ENCODE measurements at regions not wholly inside any gene's neighbourhood (a gene's known extent, or its start where the extent isn't known, plus 50 kb on each side); places are given as distances from the start of the nearest gene placed in this dataset.

GRCh38 chr5:44511596-44511995 lies 122.4 kb upstream of the FGF10 start:
- TF ChIP-seq CTCF (IDR thresholded peaks at IDR 0.05; ENCODE audit: unreplicated experiment): no peak
- intact Hi-C loops (cut with micrococcal nuclease; ENCODE audit: unreplicated experiment): no loop called here
- no peaks in the 10 kb centered on the region for H3K36me3 Mint-ChIP-seq (ENCODE audit: insufficient read depth, unreplicated experiment)
- no peak overlapping the region for H3K4me3 Mint-ChIP-seq (ENCODE audit: low read depth, unreplicated experiment)
- DNase-seq: no peak
- no peaks in the 10 kb centered on the region for H3K27me3 Mint-ChIP-seq (ENCODE audit: unreplicated experiment)
- H3K9me3 Mint-ChIP-seq (ENCODE audit: low read depth, unreplicated experiment): no peaks in the 10 kb centered on the region
- no TSS peak for BruUV-seq (replicated peaks)
- H3K27ac Mint-ChIP-seq (ENCODE audit: unreplicated experiment): no peak overlapping the region
- CTCF ChIA-PET: no interaction called here
- H3K4me1 Mint-ChIP-seq (ENCODE audit: low read depth, unreplicated experiment): no peaks in the 10 kb centered on the region

GRCh38 chr5:44506561-44506960 lies 117.3 kb upstream of the FGF10 start:
- intact Hi-C loops (cut with micrococcal nuclease; ENCODE audit: unreplicated experiment): no loop called here
- Mint-ChIP-seq H3K27me3 (ENCODE audit: unreplicated experiment) (no peaks in the 10 kb centered on the region), H3K4me1 (ENCODE audit: low read depth, unreplicated experiment) (no peaks in the 10 kb centered on the region), H3K4me3 (ENCODE audit: low read depth, unreplicated experiment) (no peak overlapping the region), H3K27ac (ENCODE audit: unreplicated experiment) (no peak overlapping the region), H3K9me3 (ENCODE audit: low read depth, unreplicated experiment) (no peaks in the 10 kb centered on the region), H3K36me3 (ENCODE audit: insufficient read depth, unreplicated experiment) (no peaks in the 10 kb centered on the region)
- BruUV-seq (replicated peaks): no TSS peak
- DNase-seq: no peak
- no peak for TF ChIP-seq CTCF (IDR thresholded peaks at IDR 0.05; ENCODE audit: unreplicated experiment)
- CTCF ChIA-PET: interaction anchor here (0.8 kb wide), 1 partner anchor 20 kb away, joined by 3 read pairs; no protein-coding TSS in a partner anchor

GRCh38 chr5:44499381-44499780 lies 110.2 kb upstream of the FGF10 start:
- Mint-ChIP-seq H3K9me3 (ENCODE audit: low read depth, unreplicated experiment) (no peaks in the 10 kb centered on the region), H3K4me1 (ENCODE audit: low read depth, unreplicated experiment) (no peaks in the 10 kb centered on the region), H3K36me3 (ENCODE audit: insufficient read depth, unreplicated experiment) (no peaks in the 10 kb centered on the region), H3K27me3 (ENCODE audit: unreplicated experiment) (no peaks in the 10 kb centered on the region), H3K4me3 (ENCODE audit: low read depth, unreplicated experiment) (no peak overlapping the region), H3K27ac (ENCODE audit: unreplicated experiment) (no peak overlapping the region)
- BruUV-seq (replicated peaks): no TSS peak
- CTCF ChIA-PET: no interaction called here
- no peak for DNase-seq
- no peak for TF ChIP-seq CTCF (IDR thresholded peaks at IDR 0.05; ENCODE audit: unreplicated experiment)
- intact Hi-C loops (cut with micrococcal nuclease; ENCODE audit: unreplicated experiment): no loop called here

- BruUV-seq (replicated peaks): no TSS peak
- intact Hi-C loops (cut with micrococcal nuclease; ENCODE audit: unreplicated experiment): no loop called here
Measured at GRCh38 chr5:44497606-44498005, 108.4 kb upstream of the FGF10 start.

More at GRCh38 chr5:44497606-44498005, 108.4 kb upstream of the FGF10 start:
- H3K27me3 Mint-ChIP-seq (ENCODE audit: unreplicated experiment): no peaks in the 10 kb centered on the region
- H3K4me1 Mint-ChIP-seq (ENCODE audit: low read depth, unreplicated experiment): no peaks in the 10 kb centered on the region
- no peaks in the 10 kb centered on the region for H3K36me3 Mint-ChIP-seq (ENCODE audit: insufficient read depth, unreplicated experiment)
- H3K9me3 Mint-ChIP-seq (ENCODE audit: low read depth, unreplicated experiment): no peaks in the 10 kb centered on the region
- no peak overlapping the region for H3K4me3 Mint-ChIP-seq (ENCODE audit: low read depth, unreplicated experiment)
- TF ChIP-seq CTCF (IDR thresholded peaks at IDR 0.05; ENCODE audit: unreplicated experiment): no peak
- CTCF ChIA-PET: no interaction called here
- no peak for DNase-seq
- no peak overlapping the region for H3K27ac Mint-ChIP-seq (ENCODE audit: unreplicated experiment)
